ENCODE measurements at regions not wholly inside any gene's neighbourhood (a gene's known extent, or its start where the extent isn't known, plus 50 kb on each side); places are given as distances from the start of the nearest gene placed in this dataset.

GRCh38 chr3:30122359-30122758 is 484.0 kb upstream of the TGFBR2 start:
- no peak for DNase-seq

- DNase-seq, result no peak
Observed at GRCh38 chr3:30123224-30123623, 483.2 kb upstream of the TGFBR2 start.

GRCh38 chr3:30123755-30124154 is 482.6 kb upstream of the TGFBR2 start:
- DNase-seq, result no peak

- no peak for DNase-seq
Observed at GRCh38 chr3:30124435-30125370, 481.7 kb upstream of the TGFBR2 start.

- no peak for DNase-seq
Observed at GRCh38 chr3:30129765-30130164, 476.6 kb upstream of the TGFBR2 start.

GRCh38 chr3:30130391-30130790 is 476.0 kb upstream of the TGFBR2 start:
- no peak for DNase-seq

GRCh38 chr3:30131191-30131590 is 475.2 kb upstream of the TGFBR2 start:
- DNase-seq, result no peak

GRCh38 chr3:30135190-30135589 is 471.2 kb upstream of the TGFBR2 start:
- no peak for DNase-seq

GRCh38 chr3:30139283-30139682 is 467.1 kb upstream of the TGFBR2 start:
- no peak for DNase-seq

- DNase-seq, result no peak
Observed at GRCh38 chr3:30140356-30141075, 465.9 kb upstream of the TGFBR2 start.

- DNase-seq, result no peak
Observed at GRCh38 chr3:30141178-30141581, 465.2 kb upstream of the TGFBR2 start.

- no peak for DNase-seq
Observed at GRCh38 chr3:30141927-30142326, 464.5 kb upstream of the TGFBR2 start.

GRCh38 chr3:30142946-30143345 is 463.5 kb upstream of the TGFBR2 start:
- no peak for DNase-seq

GRCh38 chr3:30145281-30145680 is 461.1 kb upstream of the TGFBR2 start:
- DNase-seq, result no peak

- DNase-seq, result no peak
Observed at GRCh38 chr3:30146978-30147377, 459.4 kb upstream of the TGFBR2 start.

- no peak for DNase-seq
Observed at GRCh38 chr3:30154853-30155252, 451.5 kb upstream of the TGFBR2 start.

- DNase-seq, result no peak
Observed at GRCh38 chr3:30155755-30156154, 450.6 kb upstream of the TGFBR2 start.

GRCh38 chr3:30156586-30157498 is 449.6 kb upstream of the TGFBR2 start:
- no peak for DNase-seq

GRCh38 chr3:30161375-30161774 is 445.0 kb upstream of the TGFBR2 start:
- DNase-seq, result no peak

GRCh38 chr3:30162579-30162978 is 443.8 kb upstream of the TGFBR2 start:
- DNase-seq, result no peak

GRCh38 chr3:30166535-30166934 is 439.9 kb upstream of the TGFBR2 start:
- DNase-seq, result no peak

GRCh38 chr3:30167541-30168011 is 438.8 kb upstream of the TGFBR2 start:
- no peak for DNase-seq

- DNase-seq, result no peak
Observed at GRCh38 chr3:30169487-30169886, 436.9 kb upstream of the TGFBR2 start.
